NCI-H2196 treated with DMSO at 0.1 percent for 48 hours (cell line): ENCODE measurements at regions not wholly inside any gene's neighbourhood (a gene's known extent, or its start where the extent isn't known, plus 50 kb on each side); places are given as distances from the start of the nearest gene placed in this dataset.

Source experiments
- DNase-seq: peaks from one replicate; lab custom pipeline; 2025; ENCODE audit not compliant: unreplicated experiment; lab: John Stamatoyannopoulos, UW

GRCh38 chr5:68531970-68532369, 316.4 kb downstream of the PIK3R1 start:
- DNase-seq = no peak

GRCh38 chr5:68533051-68533450, 317.5 kb downstream of the PIK3R1 start:
- DNase-seq = no peak

- no peak for DNase-seq
Observed at GRCh38 chr5:68533571-68534084, 318.1 kb downstream of the PIK3R1 start.

GRCh38 chr5:68534131-68534940, 318.8 kb downstream of the PIK3R1 start:
- no peak for DNase-seq

GRCh38 chr5:68534956-68535520, 319.5 kb downstream of the PIK3R1 start:
- DNase-seq = no peak

- no peak for DNase-seq
Observed at GRCh38 chr5:68538814-68539420, 323.4 kb downstream of the PIK3R1 start.

- DNase-seq = no peak
Observed at GRCh38 chr5:68540798-68541590, 325.4 kb downstream of the PIK3R1 start.

GRCh38 chr5:68542207-68542606, 326.7 kb downstream of the PIK3R1 start:
- DNase-seq = no peak

GRCh38 chr5:68543212-68543611, 327.7 kb downstream of the PIK3R1 start:
- DNase-seq = no peak

GRCh38 chr5:68544091-68544647, 328.6 kb downstream of the PIK3R1 start:
- no peak for DNase-seq

GRCh38 chr5:68544648-68545552, 329.3 kb downstream of the PIK3R1 start:
- DNase-seq = no peak

GRCh38 chr5:68545636-68546295, 330.2 kb downstream of the PIK3R1 start:
- DNase-seq = no peak

GRCh38 chr5:68547056-68547455, 331.5 kb downstream of the PIK3R1 start:
- no peak for DNase-seq

GRCh38 chr5:68547622-68548021, 332.1 kb downstream of the PIK3R1 start:
- DNase-seq = no peak

GRCh38 chr5:68548959-68549676, 333.6 kb downstream of the PIK3R1 start:
- no peak for DNase-seq

GRCh38 chr5:68550015-68550414, 334.5 kb downstream of the PIK3R1 start:
- DNase-seq = no peak

GRCh38 chr5:68551436-68551835, 335.9 kb downstream of the PIK3R1 start:
- no peak for DNase-seq

- no peak for DNase-seq
Observed at GRCh38 chr5:68554571-68555279, 339.2 kb downstream of the PIK3R1 start.
